ENCODE measurements at regions not wholly inside any gene's neighbourhood (a gene's known extent, or its start where the extent isn't known, plus 50 kb on each side); places are given as distances from the start of the nearest gene placed in this dataset.

GRCh38 chr5:125708583-125708982 lies 714.6 kb upstream of the GRAMD2B start:
- H3K9me3 ChIP-seq (ENCODE audit: severe bottlenecking), result no peaks in the 10 kb centered on the region

GRCh38 chr5:125710745-125711144 lies 712.5 kb upstream of the GRAMD2B start:
- H3K27me3 ChIP-seq (ENCODE audit: insufficient read depth, low read depth, severe bottlenecking), result no peaks in the 10 kb centered on the region
- no peaks in the 10 kb centered on the region for H3K9me3 ChIP-seq (ENCODE audit: severe bottlenecking)
- H3K4me3 ChIP-seq (ENCODE audit: low read depth, low read length), result no peak overlapping the region
- no peak for TF ChIP-seq CTCF (IDR thresholded peaks at IDR 0.05; ENCODE audit: low read depth, low read length)
- no peak for DNase-seq
- H3K27ac ChIP-seq, result no peak overlapping the region
- H3K36me3 ChIP-seq, result no peaks in the 10 kb centered on the region

More at GRCh38 chr5:125708583-125708982, 714.6 kb upstream of the GRAMD2B start:
- no peaks in the 10 kb centered on the region for H3K36me3 ChIP-seq
- DNase-seq, result no peak
- H3K27ac ChIP-seq, result no peak overlapping the region
- TF ChIP-seq CTCF (IDR thresholded peaks at IDR 0.05; ENCODE audit: low read depth, low read length), result no peak
- H3K4me3 ChIP-seq (ENCODE audit: low read depth, low read length), result no peak overlapping the region
- H3K27me3 ChIP-seq (ENCODE audit: insufficient read depth, low read depth, severe bottlenecking), result no peaks in the 10 kb centered on the region

- no peak for TF ChIP-seq CTCF (IDR thresholded peaks at IDR 0.05; ENCODE audit: low read depth, low read length)
- no peak overlapping the region for H3K27ac ChIP-seq
These were observed 710.8 kb upstream of the GRAMD2B start for GRCh38 chr5:125712397-125712796.

GRCh38 chr5:125713109-125713805 lies 710.0 kb upstream of the GRAMD2B start:
- no peaks in the 10 kb centered on the region for H3K9me3 ChIP-seq (ENCODE audit: severe bottlenecking)
- no peak for DNase-seq
- TF ChIP-seq CTCF (IDR thresholded peaks at IDR 0.05; ENCODE audit: low read depth, low read length), result no peak
- no peaks in the 10 kb centered on the region for H3K27me3 ChIP-seq (ENCODE audit: insufficient read depth, low read depth, severe bottlenecking)
- no peak overlapping the region for H3K4me3 ChIP-seq (ENCODE audit: low read depth, low read length)
- H3K36me3 ChIP-seq, result no peaks in the 10 kb centered on the region
- H3K27ac ChIP-seq, result no peak overlapping the region

More at GRCh38 chr5:125712397-125712796, 710.8 kb upstream of the GRAMD2B start:
- Histone ChIP-seq H3K36me3 (no peaks in the 10 kb centered on the region), H3K27me3 (ENCODE audit: insufficient read depth, low read depth, severe bottlenecking) (no peaks in the 10 kb centered on the region), H3K4me3 (ENCODE audit: low read depth, low read length) (no peak overlapping the region), H3K9me3 (ENCODE audit: severe bottlenecking) (no peaks in the 10 kb centered on the region)
- no peak for DNase-seq

- DNase-seq, result no peak
- Histone ChIP-seq H3K9me3 (ENCODE audit: severe bottlenecking) (no peaks in the 10 kb centered on the region), H3K36me3 (no peaks in the 10 kb centered on the region), H3K4me3 (ENCODE audit: low read depth, low read length) (no peak overlapping the region), H3K27me3 (ENCODE audit: insufficient read depth, low read depth, severe bottlenecking) (no peaks in the 10 kb centered on the region), H3K27ac (no peak overlapping the region)
- no peak for TF ChIP-seq CTCF (IDR thresholded peaks at IDR 0.05; ENCODE audit: low read depth, low read length)
These were observed 708.0 kb upstream of the GRAMD2B start for GRCh38 chr5:125715216-125715615.

DNA sequence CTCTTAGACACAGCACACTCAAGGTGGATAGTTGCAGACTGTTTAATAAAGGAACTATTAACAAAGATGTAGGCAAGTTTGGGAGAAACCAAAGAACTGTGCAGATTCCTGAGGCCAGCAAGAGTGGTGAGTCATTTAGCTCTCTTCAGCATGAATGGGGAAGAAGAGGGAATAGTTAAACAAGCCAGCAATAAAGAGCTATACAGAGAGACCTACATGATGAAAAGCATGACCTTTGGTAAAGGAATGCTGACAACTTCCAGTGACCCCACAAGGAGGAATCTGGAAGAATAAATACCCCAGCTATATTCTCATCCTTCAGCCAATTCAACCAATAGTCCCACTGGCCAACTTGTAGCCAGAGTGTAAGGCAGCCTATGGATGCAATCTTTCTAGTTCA lies 706.0 kb upstream of the GRAMD2B start:
- no peak for TF ChIP-seq CTCF (IDR thresholded peaks at IDR 0.05; ENCODE audit: low read depth, low read length)
- Histone ChIP-seq H3K4me3 (ENCODE audit: low read depth, low read length) (no peak overlapping the region), H3K27ac (no peak overlapping the region), H3K36me3 (no peaks in the 10 kb centered on the region), H3K9me3 (ENCODE audit: severe bottlenecking) (no peaks in the 10 kb centered on the region), H3K27me3 (ENCODE audit: insufficient read depth, low read depth, severe bottlenecking) (no peaks in the 10 kb centered on the region)
- no peak for DNase-seq

Measured in WERI-Rb-1 (cell line).